HepG2 (cell line): ENCODE measurements at regions not wholly inside any gene's neighbourhood (a gene's known extent, or its start where the extent isn't known, plus 50 kb on each side); places are given as distances from the start of the nearest gene placed in this dataset.

Experiments
- ATAC-seq: fragments of 200-7000 bp; cut with Tn5 transposase; 3 replicates; pipeline ENCODE4 v1.9.1; 2020; ENCODE audit warnings: mild to moderate bottlenecking, moderate library complexity
- BruUV-seq: library from RNA; stranded (reverse); fragments of 400-500 nt; replicated peaks from 2 replicates; lab custom pipeline; 2021; lab: Mats Ljungman, UMichigan
- CTCF ChIA-PET: fragments of 300-600 bp; formaldehyde crosslinking; extraction: SDS; loops from one replicate; lab custom pipeline; 2021; ENCODE audit warnings: low total read pairs, inconsistent platforms, low intra/inter-chr PET ratio; lab: Yijun Ruan, JAX
- POLR2A ChIA-PET: fragments of 350-600 bp; sonication (Branson Sonifier 250); formaldehyde crosslinking; loops from one replicate; lab custom pipeline; 2020; ENCODE audit warnings: antibody characterized with exemption, inconsistent platforms; lab: Yijun Ruan, JAX
- DNase-seq: peaks from one replicate; pipeline ENCODE4 v3.0.0-alpha.2; 2015; ENCODE audit warnings: low spot score
- FAIRE-seq: peaks from 3 replicates; lab custom pipeline; 2011; peaks lifted over from hg19 to GRCh38; lab: Jason Lieb, UNC
- H2AFZ ChIP-seq: one replicate; pipeline ENCODE4 v1.6.1; 2011; ENCODE audit warnings: low read length, inconsistent platforms
- H3K27ac ChIP-seq: fragments of 300-600 bp; 3 replicates; pipeline ENCODE4 v1.8.0; 2011; ENCODE audit warnings: mixed run types, mild to moderate bottlenecking, mixed read lengths, low read length, inconsistent platforms; ENCODE audit not compliant: insufficient read depth; ENCODE audit errors: extremely low read length
- H3K27me3 ChIP-seq, 2 experiments: fragments of 200-600 bp in 1 of 2; 2 replicates in 1 of 2; 3 replicates in 1 of 2; pipeline versions ENCODE4 v1.6.0 to v1.8.0; 2011; ENCODE audit warnings: low read length in 2 of 2, mild to moderate bottlenecking in 2 of 2, moderate library complexity in 2 of 2, inconsistent platforms in 1 of 2; ENCODE audit not compliant: insufficient read depth in 2 of 2, control insufficient read depth in 1 of 2
- H3K36me3 ChIP-seq, 2 experiments: fragments of 200-600 bp in 1 of 2; replicated peaks in 1 of 2; 2 replicates in 1 of 2; 3 replicates in 1 of 2; pipeline versions ENCODE4 v1.5.1 to v1.8.0; 2011; ENCODE audit warnings: low read length in 2 of 2, inconsistent platforms in 1 of 2; ENCODE audit not compliant: insufficient read depth in 2 of 2, control insufficient read depth in 1 of 2
- H3K4me1 ChIP-seq: 2 replicates; pipeline ENCODE4 v1.5.1; 2012; ENCODE audit warnings: low read length, inconsistent platforms; ENCODE audit not compliant: insufficient read depth
- H3K4me2 ChIP-seq: 2 replicates; pipeline ENCODE4 v1.6.0; 2011; ENCODE audit warnings: low read depth, low read length, inconsistent platforms
- H3K4me3 ChIP-seq, 3 experiments: fragments of 200-600 bp in 1 of 3; sonication (generic), shearing (Covaris generic) in 1 of 3; replicated peaks in 1 of 3; 2 replicates each; pipeline ENCODE4 v1.5.1; 2011 to 2016; ENCODE audit warnings: low read length in 3 of 3, inconsistent platforms in 2 of 3, low read depth in 2 of 3, mild to moderate bottlenecking in 2 of 3, control low read depth in 1 of 3, mixed read lengths in 1 of 3; ENCODE audit not compliant: insufficient read depth in 1 of 3
- H3K79me2 ChIP-seq: one replicate; pipeline ENCODE4 v1.6.1; 2011; ENCODE audit warnings: low read length, inconsistent platforms; ENCODE audit not compliant: insufficient read depth
- H3K9ac ChIP-seq: 2 replicates; pipeline ENCODE4 v1.6.0; 2011; ENCODE audit warnings: mild to moderate bottlenecking, low read depth, low read length, inconsistent platforms; ENCODE audit not compliant: insufficient read depth
- H3K9me3 ChIP-seq: 2 replicates; pipeline ENCODE4 v1.5.1; 2012; ENCODE audit warnings: mild to moderate bottlenecking, low read length
- H4K20me1 ChIP-seq: 2 replicates; pipeline ENCODE4 v1.6.0; 2011; ENCODE audit warnings: inconsistent platforms, mild to moderate bottlenecking, low read length, moderate library complexity; ENCODE audit not compliant: insufficient read depth
- AHR ChIP-seq: IDR thresholded peaks from 2 replicates; pipeline ENCODE4 v1.6.1; 2018; ENCODE audit warnings: missing genetic modification reagents, missing compliant biosample characterization
- ATF7-NPFF ChIP-seq: sonication (generic); formaldehyde crosslinking; IDR thresholded peaks from 2 replicates; pipeline ENCODE4 v1.8.1; 2023; ENCODE audit warnings: mild to moderate bottlenecking, low read depth, missing genetic modification reagents, moderate library complexity
- HMGXB4 ChIP-seq, 2 experiments: sonication (generic) in 1 of 2; formaldehyde crosslinking in 1 of 2; IDR thresholded peaks; 2 replicates each; pipeline versions ENCODE4 v1.4.0 to v1.6.1; 2018 to 2020; ENCODE audit warnings: missing genetic modification reagents in 2 of 2, borderline replicate concordance in 1 of 2, low read depth in 1 of 2, mild to moderate bottlenecking in 1 of 2, missing biosample characterization in 1 of 2
- HOXA7 ChIP-seq: sonication (generic); formaldehyde crosslinking; IDR thresholded peaks from 2 replicates; pipeline ENCODE4 v1.8.1; 2022; ENCODE audit warnings: mild to moderate bottlenecking, missing genetic modification reagents, moderate library complexity
- KAT7 ChIP-seq: IDR thresholded peaks from 2 replicates; pipeline ENCODE4 v1.6.1; 2018; ENCODE audit warnings: borderline replicate concordance, missing compliant biosample characterization
- MAZ ChIP-seq, 2 experiments: sonication (generic) in 1 of 2; formaldehyde crosslinking in 1 of 2; IDR thresholded peaks; 2 replicates each; pipeline versions ENCODE4 v1.5.0 to v1.6.1; 2012 to 2020; ENCODE audit warnings: low read depth in 2 of 2, mild to moderate bottlenecking in 2 of 2, borderline replicate concordance in 1 of 2, improper control_type of control experiment in 1 of 2, low read length in 1 of 2, missing genetic modification reagents in 1 of 2, moderate library complexity in 1 of 2
- MYNN ChIP-seq: sonication (generic); formaldehyde crosslinking; IDR thresholded peaks from 2 replicates; pipeline ENCODE4 v1.4.0; 2020; ENCODE audit warnings: mild to moderate bottlenecking, low read depth, missing genetic modification reagents
- NCOR1 ChIP-seq: fragments of 200-600 bp; sonication (generic); IDR thresholded peaks from 2 replicates; pipeline ENCODE4 v1.7.0; 2017; ENCODE audit warnings: antibody characterized with exemption, low read length, borderline replicate concordance
- STAT5B ChIP-seq: sonication (generic); formaldehyde crosslinking; IDR thresholded peaks from 2 replicates; pipeline ENCODE4 v1.4.0; 2020; ENCODE audit warnings: missing genetic modification reagents
- ZNF274 ChIP-seq: sonication (generic); formaldehyde crosslinking; IDR thresholded peaks from 2 replicates; pipeline ENCODE4 v1.5.1; 2020; ENCODE audit warnings: mild to moderate bottlenecking, missing genetic modification reagents
- ZNF317 ChIP-seq: sonication (generic); formaldehyde crosslinking; IDR thresholded peaks from 2 replicates; pipeline ENCODE4 v1.5.0; 2020; ENCODE audit warnings: mild to moderate bottlenecking, missing genetic modification reagents
- ZNF503 ChIP-seq: sonication (generic); formaldehyde crosslinking; IDR thresholded peaks from 2 replicates; pipeline ENCODE4 v1.4.0; 2020; ENCODE audit warnings: missing genetic modification reagents
- ZNF782 ChIP-seq: sonication (generic); formaldehyde crosslinking; IDR thresholded peaks from 2 replicates; pipeline ENCODE4 v1.4.0; 2020; ENCODE audit warnings: missing genetic modification reagents, mild to moderate bottlenecking, borderline replicate concordance
- WGBS: methylation state at CpG from one replicate; pipeline ENCODE4 v1.1.6; 2017; ENCODE audit warnings: low lambda C conversion rate; 5-methylcytosine and 5-hydroxymethylcytosine counted together
- in situ Hi-C: cut with HindIII; loops from 2 replicates; pipeline ENCODE4 v1.10.0; 2017; ENCODE audit warnings: low pct_unique_long_range_greater_than_20kb; ENCODE audit not compliant: extremely low pct_ligation_motif_present
- intact Hi-C: fragments of 100-400 bp; cut with micrococcal nuclease; formaldehyde crosslinking; loops from one replicate; pipeline ENCODE4 v1.10.0; 2022; ENCODE audit not compliant: unreplicated experiment
- TF ChIP-seq, protein P1 (sequence below): sonication (generic); formaldehyde crosslinking; conservative IDR thresholded peaks from 2 replicates; pipeline ENCODE4 v1.8.0; 2022; ENCODE audit warnings: mild to moderate bottlenecking, moderate library complexity, missing genetic modification reagents
- TF ChIP-seq, protein P2 (sequence below): sonication (generic); formaldehyde crosslinking; IDR thresholded peaks from 2 replicates; pipeline ENCODE4 v1.8.0; 2022; ENCODE audit warnings: mild to moderate bottlenecking, missing genetic modification reagents

DNA sequence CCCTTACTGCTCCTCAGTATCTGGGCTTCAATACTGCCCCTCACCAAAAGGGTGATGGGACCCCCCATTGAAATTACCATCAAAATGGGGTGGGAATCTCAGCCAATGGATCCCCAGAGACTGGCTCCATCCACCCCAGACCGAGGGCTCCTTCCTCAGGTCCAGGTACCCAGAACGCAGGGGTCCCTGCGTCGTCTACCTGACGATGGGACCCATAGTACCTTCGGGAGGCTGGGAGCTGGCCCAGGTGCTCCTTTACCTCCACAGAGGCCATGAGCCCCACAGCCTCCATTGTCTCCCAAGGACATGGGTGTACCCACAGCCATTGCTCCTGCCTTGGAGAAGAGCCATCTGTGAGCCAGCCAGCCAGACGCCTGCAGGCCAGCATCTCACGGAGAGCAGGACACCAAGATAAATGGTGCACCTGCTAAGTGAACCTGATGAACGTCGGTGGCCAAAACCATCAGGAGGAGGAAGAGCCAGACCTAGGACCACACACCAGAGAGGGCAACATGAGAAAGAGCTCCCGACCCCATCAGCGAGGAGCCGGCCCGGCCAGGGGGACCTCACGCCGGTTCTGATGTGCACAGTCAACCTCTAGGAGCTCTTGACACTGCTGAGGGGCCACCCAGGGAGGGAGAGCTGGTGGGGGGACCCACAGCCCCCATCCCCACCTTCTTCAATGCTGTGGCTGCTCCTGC lies 156.8 kb upstream of the SOX1 start:
- FAIRE-seq (no peak), DNase-seq (no peak)

More for the DNA sequence above, 156.8 kb upstream of the SOX1 start:
- H3K27ac ChIP-seq = no peak overlapping the region
- H3K27me3 ChIP-seq = peaks cover 5 to 64% of the 10 kb centered on the region in 2 experiments; a peak in 4 of 5 replicates
- no peaks in the 10 kb centered on the region for H3K4me1 ChIP-seq
- H4K20me1 ChIP-seq = no peaks in the 10 kb centered on the region
- no TSS peak for BruUV-seq
- POLR2A ChIA-PET = no interaction called here
- no peaks in the 10 kb centered on the region for H3K36me3 ChIP-seq
- H3K4me2 ChIP-seq = no peak overlapping the region
- H3K9ac ChIP-seq = no peak overlapping the region
- intact Hi-C loops = no loop called here
- H3K9me3 ChIP-seq = no peaks in the 10 kb centered on the region
- ATAC-seq = no peak
- WGBS = 25% methylated on average over 4 of the region's 16 CpGs
- in situ Hi-C loops = no loop called here
- no peaks in the 10 kb centered on the region for H3K79me2 ChIP-seq
- TF ChIP-seq STAT5B (CRISPR knock-in tag) (no peak), MYNN (CRISPR knock-in tag) (no peak), ATF7-NPFF (no peak), ZNF274 (CRISPR knock-in tag) (no peak), NCOR1 (no peak), HOXA7 (CRISPR knock-in tag) (no peak), ZNF503 (CRISPR knock-in tag) (no peak), AHR (CRISPR knock-in tag) (no peak), KAT7 (CRISPR knock-in tag) (no peak), HMGXB4 (CRISPR knock-in tag; IDR thresholded peaks at IDR 0.05; ENCODE audit: borderline replicate concordance in 1 of 2, low read depth in 1 of 2) (no peak), ZNF317 (no peak), MAZ (IDR thresholded peaks at IDR 0.05; ENCODE audit: borderline replicate concordance, low read depth, low read length) (no peak), MAZ (CRISPR knock-in tag; IDR thresholded peaks at IDR 0.05; ENCODE audit: low read depth) (no peak), ZNF782 (CRISPR knock-in tag) (no peak)
- TF ChIP-seq, protein P1, sequence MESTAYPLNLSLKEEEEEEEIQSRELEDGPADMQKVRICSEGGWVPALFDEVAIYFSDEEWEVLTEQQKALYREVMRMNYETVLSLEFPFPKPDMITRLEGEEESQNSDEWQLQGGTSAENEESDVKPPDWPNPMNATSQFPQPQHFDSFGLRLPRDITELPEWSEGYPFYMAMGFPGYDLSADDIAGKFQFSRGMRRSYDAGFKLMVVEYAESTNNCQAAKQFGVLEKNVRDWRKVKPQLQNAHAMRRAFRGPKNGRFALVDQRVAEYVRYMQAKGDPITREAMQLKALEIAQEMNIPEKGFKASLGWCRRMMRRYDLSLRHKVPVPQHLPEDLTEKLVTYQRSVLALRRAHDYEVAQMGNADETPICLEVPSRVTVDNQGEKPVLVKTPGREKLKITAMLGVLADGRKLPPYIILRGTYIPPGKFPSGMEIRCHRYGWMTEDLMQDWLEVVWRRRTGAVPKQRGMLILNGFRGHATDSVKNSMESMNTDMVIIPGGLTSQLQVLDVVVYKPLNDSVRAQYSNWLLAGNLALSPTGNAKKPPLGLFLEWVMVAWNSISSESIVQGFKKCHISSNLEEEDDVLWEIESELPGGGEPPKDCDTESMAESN = no peak
- TF ChIP-seq, protein P2, sequence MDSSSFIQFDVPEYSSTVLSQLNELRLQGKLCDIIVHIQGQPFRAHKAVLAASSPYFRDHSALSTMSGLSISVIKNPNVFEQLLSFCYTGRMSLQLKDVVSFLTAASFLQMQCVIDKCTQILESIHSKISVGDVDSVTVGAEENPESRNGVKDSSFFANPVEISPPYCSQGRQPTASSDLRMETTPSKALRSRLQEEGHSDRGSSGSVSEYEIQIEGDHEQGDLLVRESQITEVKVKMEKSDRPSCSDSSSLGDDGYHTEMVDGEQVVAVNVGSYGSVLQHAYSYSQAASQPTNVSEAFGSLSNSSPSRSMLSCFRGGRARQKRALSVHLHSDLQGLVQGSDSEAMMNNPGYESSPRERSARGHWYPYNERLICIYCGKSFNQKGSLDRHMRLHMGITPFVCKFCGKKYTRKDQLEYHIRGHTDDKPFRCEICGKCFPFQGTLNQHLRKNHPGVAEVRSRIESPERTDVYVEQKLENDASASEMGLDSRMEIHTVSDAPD = no peak
- CTCF ChIA-PET = no interaction called here
- H3K4me3 ChIP-seq = no peak overlapping the region
- H2AFZ ChIP-seq = no peak overlapping the region
